ENCODE measurements at regions not wholly inside any gene's neighbourhood (a gene's known extent, or its start where the extent isn't known, plus 50 kb on each side); places are given as distances from the start of the nearest gene placed in this dataset.
"Not testable (repeated sequence)": the region's sequence is repeated elsewhere in the genome, so short reads cannot be mapped to it uniquely, and the experiment has no call there.

GRCh38 chr7:52584041-52584440, 451.4 kb upstream of the POM121L12 start:
- no peak for DNase-seq (ENCODE audit: low read depth)

GRCh38 chr7:52573141-52573540, 462.3 kb upstream of the POM121L12 start:
- not testable (repeated sequence) for DNase-seq (ENCODE audit: low read depth)

- DNase-seq (ENCODE audit: low read depth), result no peak
Measured at GRCh38 chr7:52571026-52571425, 464.4 kb upstream of the POM121L12 start.

GRCh38 chr7:52569151-52569550, 466.3 kb upstream of the POM121L12 start:
- DNase-seq (ENCODE audit: low read depth), result no peak

- no peak for DNase-seq (ENCODE audit: low read depth)
Measured at GRCh38 chr7:52565974-52566373, 469.5 kb upstream of the POM121L12 start.

GRCh38 chr7:52555805-52556204, 479.6 kb upstream of the POM121L12 start:
- DNase-seq (ENCODE audit: low read depth), result no peak

GRCh38 chr7:52547308-52547910, 488.0 kb upstream of the POM121L12 start:
- no peak for DNase-seq (ENCODE audit: low read depth)

- DNase-seq (ENCODE audit: low read depth), result not testable (repeated sequence)
Measured at GRCh38 chr7:52541198-52541765, 494.2 kb upstream of the POM121L12 start.

GRCh38 chr7:52540041-52540440, 495.4 kb upstream of the POM121L12 start:
- no peak for DNase-seq (ENCODE audit: low read depth)

GRCh38 chr7:52539414-52539813, 496.0 kb upstream of the POM121L12 start:
- DNase-seq (ENCODE audit: low read depth), result no peak

GRCh38 chr7:52537051-52537450, 498.4 kb upstream of the POM121L12 start:
- no peak for DNase-seq (ENCODE audit: low read depth)

- no peak for DNase-seq (ENCODE audit: low read depth)
Measured at GRCh38 chr7:52525772-52526341, 509.6 kb upstream of the POM121L12 start.

- DNase-seq (ENCODE audit: low read depth), result no peak
Measured at GRCh38 chr7:52518869-52519268, 516.6 kb upstream of the POM121L12 start.

- no peak for DNase-seq (ENCODE audit: low read depth)
Measured at GRCh38 chr7:52512656-52513055, 522.8 kb upstream of the POM121L12 start.

GRCh38 chr7:52507546-52508255, 527.7 kb upstream of the POM121L12 start:
- DNase-seq (ENCODE audit: low read depth), result no peak

- no peak for DNase-seq (ENCODE audit: low read depth)
Measured at GRCh38 chr7:52506325-52506724, 529.1 kb upstream of the POM121L12 start.

GRCh38 chr7:52504561-52504960, 530.9 kb upstream of the POM121L12 start:
- no peak for DNase-seq (ENCODE audit: low read depth)

GRCh38 chr7:52502281-52502680, 533.2 kb upstream of the POM121L12 start:
- DNase-seq (ENCODE audit: low read depth), result no peak

- no peak for DNase-seq (ENCODE audit: low read depth)
Measured at GRCh38 chr7:52501696-52502095, 533.7 kb upstream of the POM121L12 start.

GRCh38 chr7:52500841-52501240, 534.6 kb upstream of the POM121L12 start:
- DNase-seq (ENCODE audit: low read depth), result no peak

GRCh38 chr7:52498366-52498765, 537.1 kb upstream of the POM121L12 start:
- DNase-seq (ENCODE audit: low read depth), result no peak

- no peak for DNase-seq (ENCODE audit: low read depth)
Measured at GRCh38 chr7:52486267-52486666, 549.2 kb upstream of the POM121L12 start.

- DNase-seq (ENCODE audit: low read depth), result no peak
Measured at GRCh38 chr7:52482076-52482475, 553.4 kb upstream of the POM121L12 start.

Measured in stimulated activated CD8-positive, alpha-beta memory T cell treated with anti-CD3 and anti-CD28 coated beads, Interleukin-12 subunit alpha, Interleukin-12 subunit beta, amount 100 ng/mL, for 1 hour (primary cell).